Liver (tissue), 8 donors: ENCODE measurements at regions not wholly inside any gene's neighbourhood (a gene's known extent, or its start where the extent isn't known, plus 50 kb on each side); places are given as distances from the start of the nearest gene placed in this dataset.
"Not testable (repeated sequence)": the region's sequence is repeated elsewhere in the genome, so short reads cannot be mapped to it uniquely, and the experiment has no call there.

ENCODE experiments used
- DNase-seq: peaks from one replicate; pipeline ENCODE4 v3.0.0-alpha.2; 2017; ENCODE audit warnings: low spot score
- H3K27ac ChIP-seq, 2 donors: one replicate each; pipeline ENCODE4 v1.7.0; 2013; ENCODE audit warnings: inconsistent platforms in 2 of 2, low read length in 2 of 2, control low read depth in 1 of 2, low read depth in 1 of 2, mild to moderate bottlenecking in 1 of 2
- H3K27me3 ChIP-seq, 4 donors: one replicate each; pipeline versions ENCODE4 v1.6.1 to v1.7.0; 2013; ENCODE audit warnings: low read length in 3 of 4, inconsistent platforms in 1 of 4, mild to moderate bottlenecking in 1 of 4, moderate library complexity in 1 of 4; ENCODE audit not compliant: control insufficient read depth in 4 of 4, insufficient read depth in 4 of 4
- H3K36me3 ChIP-seq, 4 donors: one replicate each; pipeline versions ENCODE4 v1.6.1 to v1.7.0; 2013; ENCODE audit warnings: low read length in 3 of 4, mild to moderate bottlenecking in 3 of 4, low read depth in 1 of 4, moderate library complexity in 1 of 4; ENCODE audit not compliant: control insufficient read depth in 4 of 4, insufficient read depth in 3 of 4
- H3K4me1 ChIP-seq, 4 donors: one replicate each; pipeline versions ENCODE4 v1.6.1 to v1.7.0; 2013; ENCODE audit warnings: low read length in 3 of 4, mild to moderate bottlenecking in 3 of 4, moderate library complexity in 1 of 4; ENCODE audit not compliant: control insufficient read depth in 4 of 4, insufficient read depth in 4 of 4
- H3K4me3 ChIP-seq, 3 donors: one replicate each; pipeline versions ENCODE4 v1.6.1 to v1.7.0; 2013; ENCODE audit warnings: low read length in 3 of 3, control low read depth in 1 of 3, low read depth in 1 of 3, mild to moderate bottlenecking in 1 of 3
- H3K9ac ChIP-seq, 2 donors: one replicate each; pipeline ENCODE4 v1.7.0; 2013; ENCODE audit warnings: low read length in 2 of 2, mild to moderate bottlenecking in 2 of 2, moderate library complexity in 2 of 2, control low read depth in 1 of 2, low read depth in 1 of 2
- H3K9me3 ChIP-seq, 4 donors: one replicate each; pipeline versions ENCODE4 v1.6.1 to v1.7.0; 2013; ENCODE audit warnings: low read length in 3 of 4; ENCODE audit not compliant: control insufficient read depth in 4 of 4
- ATF3 ChIP-seq: IDR thresholded peaks from 2 replicates; pipeline ENCODE4 v1.6.1; 2016; ENCODE audit warnings: antibody characterized with exemption
- CTCF ChIP-seq: fragments of 150-350 bp; IDR thresholded peaks from 2 replicates; pipeline ENCODE4 v1.5.1; 2017; ENCODE audit warnings: improper control_type of control experiment, low read depth, low read length; ENCODE audit not compliant: missing input control
- EGR1 ChIP-seq, 2 donors: IDR thresholded peaks; 2 replicates each; pipeline ENCODE4 v1.6.1; 2016 to 2018; ENCODE audit warnings: antibody characterized with exemption in 2 of 2, low read depth in 2 of 2
- FOXA1 ChIP-seq: IDR thresholded peaks from 2 replicates; pipeline ENCODE4 v1.6.1; 2016; ENCODE audit warnings: antibody characterized with exemption
- FOXA2 ChIP-seq: IDR thresholded peaks from 2 replicates; pipeline ENCODE4 v1.6.1; 2016; ENCODE audit warnings: antibody characterized with exemption
- GABPA ChIP-seq, 2 donors: IDR thresholded peaks in 1 of 2; conservative IDR thresholded peaks in 1 of 2; 2 replicates each; pipeline ENCODE4 v1.6.1; 2016; ENCODE audit warnings: antibody characterized with exemption in 2 of 2, mild to moderate bottlenecking in 1 of 2, moderate library complexity in 1 of 2
- HNF4A ChIP-seq, 2 donors: conservative IDR thresholded peaks; 2 replicates each; pipeline ENCODE4 v1.6.1; 2016; ENCODE audit warnings: antibody characterized with exemption in 2 of 2, mild to moderate bottlenecking in 2 of 2
- HNF4G ChIP-seq: IDR thresholded peaks from 2 replicates; pipeline ENCODE4 v1.6.1; 2016; ENCODE audit warnings: antibody characterized with exemption
- JUND ChIP-seq, 2 donors: IDR thresholded peaks; 2 replicates each; pipeline ENCODE4 v1.6.1; 2016; ENCODE audit warnings: antibody characterized with exemption in 2 of 2
- MAX ChIP-seq: IDR thresholded peaks from 2 replicates; pipeline ENCODE4 v1.6.1; 2016; ENCODE audit warnings: antibody characterized with exemption
- NR2F2 ChIP-seq: IDR thresholded peaks from 2 replicates; pipeline ENCODE4 v1.6.1; 2016; ENCODE audit warnings: antibody characterized with exemption
- RAD21 ChIP-seq, 2 donors: IDR thresholded peaks; 2 replicates each; pipeline ENCODE4 v1.6.1; 2016; ENCODE audit warnings: antibody characterized with exemption in 2 of 2, mild to moderate bottlenecking in 2 of 2
- REST ChIP-seq: IDR thresholded peaks from 2 replicates; pipeline ENCODE4 v1.6.1; 2016; ENCODE audit warnings: antibody characterized with exemption, mild to moderate bottlenecking
- RXRA ChIP-seq, 2 donors: IDR thresholded peaks; 2 replicates each; pipeline ENCODE4 v1.6.1; 2017 to 2018; ENCODE audit warnings: antibody characterized with exemption in 2 of 2, mild to moderate bottlenecking in 1 of 2
- SP1 ChIP-seq: IDR thresholded peaks from 2 replicates; pipeline ENCODE4 v1.6.1; 2018; ENCODE audit warnings: antibody characterized with exemption, mild to moderate bottlenecking
- TAF1 ChIP-seq: conservative IDR thresholded peaks from 2 replicates; pipeline ENCODE4 v1.6.1; 2016; ENCODE audit warnings: antibody characterized with exemption, mild to moderate bottlenecking
- YY1 ChIP-seq: IDR thresholded peaks from 2 replicates; pipeline ENCODE4 v1.6.1; 2016; ENCODE audit warnings: antibody characterized with exemption, mild to moderate bottlenecking
- ZBTB33 ChIP-seq: IDR thresholded peaks from 2 replicates; pipeline ENCODE4 v1.6.1; 2016; ENCODE audit warnings: antibody characterized with exemption
- WGBS: extraction: QIAGEN DNeasy Blood & Tissue Kit; methylation state at CpG from one replicate; pipeline ENCODE4 v1.1.7; 2013; 5-methylcytosine and 5-hydroxymethylcytosine counted together
- donor health status: healthy.
- donor health status: healthy.
- donor health status: healthy.
- donor health status: healthy.
- donor health status: healthy.

GRCh38 chr9:86573886-86574285 lies 219.7 kb upstream of the TUT7 start:
- Histone ChIP-seq H3K9ac (no peak overlapping the region), H3K9me3 (no peaks in the 10 kb centered on the region), H3K36me3 (no peaks in the 10 kb centered on the region), H3K4me1 (no peaks in the 10 kb centered on the region), H3K27me3 (no peaks in the 10 kb centered on the region), H3K4me3 (no peak overlapping the region), H3K27ac (no peak overlapping the region)
- TF ChIP-seq HNF4A (conservative IDR thresholded peaks at IDR 0.05) = no peak
- 71% methylated on average over 2 of the region's 2 CpGs for WGBS
- no peak for DNase-seq

- H3K27me3 ChIP-seq = no peaks in the 10 kb centered on the region
- DNase-seq = no peak
- H3K4me3 ChIP-seq = no peak overlapping the region
- no peak for TF ChIP-seq TAF1
- no peak for TF ChIP-seq REST
- no peak for TF ChIP-seq CTCF
- TF ChIP-seq HNF4A (conservative IDR thresholded peaks at IDR 0.05) = no peak
- no peak for TF ChIP-seq YY1
- TF ChIP-seq ZBTB33 = no peak
- TF ChIP-seq JUND (IDR thresholded peaks at IDR 0.05) = no peak
- no peak for TF ChIP-seq HNF4G
- TF ChIP-seq EGR1 (IDR thresholded peaks at IDR 0.05; ENCODE audit: low read depth in 2 of 2) = no peak
- TF ChIP-seq SP1 = no peak
- TF ChIP-seq RXRA (IDR thresholded peaks at IDR 0.05) = no peak
- TF ChIP-seq MAX = no peak
- no peak for TF ChIP-seq RAD21 (IDR thresholded peaks at IDR 0.05)
- TF ChIP-seq FOXA2 = no peak
- no peak for TF ChIP-seq ATF3
- no peak for TF ChIP-seq FOXA1
- TF ChIP-seq NR2F2 = no peak
- TF ChIP-seq GABPA (IDR thresholded peaks at IDR 0.05 in 1 of 2, conservative IDR thresholded peaks at IDR 0.05 in 1 of 2) = no peak
- H3K27ac ChIP-seq = no peak overlapping the region
- H3K9ac ChIP-seq = no peak overlapping the region
- no peaks in the 10 kb centered on the region for H3K4me1 ChIP-seq
- H3K36me3 ChIP-seq = no peaks in the 10 kb centered on the region
- no peaks in the 10 kb centered on the region for H3K9me3 ChIP-seq
These were observed 218.7 kb upstream of the TUT7 start for GRCh38 chr9:86572904-86573303.

GRCh38 chr9:86565603-86566002 lies 211.4 kb upstream of the TUT7 start:
- H3K27me3 ChIP-seq, H3K9me3 ChIP-seq, H3K4me1 ChIP-seq, DNase-seq, H3K36me3 ChIP-seq, H3K27ac ChIP-seq, H3K9ac ChIP-seq, H3K4me3 ChIP-seq: not testable (repeated sequence)
- 55% methylated on average over 2 of the region's 2 CpGs for WGBS
